Keratinocyte (primary cell): ENCODE measurements at regions not wholly inside any gene's neighbourhood (a gene's known extent, or its start where the extent isn't known, plus 50 kb on each side); places are given as distances from the start of the nearest gene placed in this dataset.
"Not testable (repeated sequence)": the region's sequence is repeated elsewhere in the genome, so short reads cannot be mapped to it uniquely, and the experiment has no call there.

Experiments
- CTCF ChIP-seq, 3 experiments: IDR thresholded peaks in 1 of 3; conservative IDR thresholded peaks in 1 of 3; optimal IDR thresholded peaks in 1 of 3; 2 replicates in 2 of 3; 3 replicates in 1 of 3; pipeline versions ENCODE3 to v1.5.1; 2011; ENCODE audit warnings: low read length in 3 of 3, mild to moderate bottlenecking in 3 of 3, moderate library complexity in 2 of 3, control low read depth in 1 of 3, inconsistent platforms in 1 of 3; ENCODE audit not compliant: insufficient read depth in 2 of 3; ENCODE audit errors: extremely low read depth in 1 of 3
- EZH2 ChIP-seq: IDR thresholded peaks from one replicate; pipeline ENCODE4 v1.6.1; 2012; ENCODE audit warnings: inconsistent platforms, mild to moderate bottlenecking, low read length, moderate library complexity

GRCh38 chr5:12573916-12574297 is 669.7 kb upstream of the CTNND2 start:
- not testable (repeated sequence) for TF ChIP-seq CTCF (optimal IDR thresholded peaks at IDR 0.05 in 1 of 3, IDR thresholded peaks at IDR 0.05 in 1 of 3, conservative IDR thresholded peaks at IDR 0.05 in 1 of 3; ENCODE audit: extremely low read depth in 1 of 3, insufficient read depth in 2 of 3, low read length in 3 of 3); EZH2
